GM23338 (cell line): ENCODE measurements at regions not wholly inside any gene's neighbourhood (a gene's known extent, or its start where the extent isn't known, plus 50 kb on each side); places are given as distances from the start of the nearest gene placed in this dataset.
A peak's percentile ranks its signal among the peaks of the same experiment; 100 is the strongest.

Source experiments
- ATAC-seq: fragments of 200-7000 bp; cut with Tn5 transposase; 3 replicates; pipeline ENCODE4 v1.9.1; 2020
- DNase-seq: peaks from one replicate; pipeline ENCODE4 v3.0.0-alpha.2; 2015; ENCODE audit warnings: low spot score
- H2AFZ ChIP-seq: fragments of 200-600 bp; sonication (generic); 2 replicates; pipeline ENCODE4 v1.8.0; 2016; ENCODE audit warnings: antibody characterized with exemption, mild to moderate bottlenecking, moderate library complexity
- H3F3A ChIP-seq: fragments of 200-600 bp; sonication (generic); replicated peaks from 2 replicates; pipeline ENCODE4 v1.8.0; 2017; ENCODE audit warnings: antibody characterized with exemption, mixed run types, low read depth
- H3K27ac ChIP-seq: fragments of 200-600 bp; sonication (generic); 2 replicates; pipeline ENCODE4 v1.6.1; 2016; ENCODE audit warnings: low read depth
- H3K27me3 ChIP-seq: fragments of 200-600 bp; sonication (generic); 2 replicates; pipeline ENCODE4 v1.8.0; 2016; ENCODE audit warnings: mild to moderate bottlenecking, mixed run types, moderate library complexity; ENCODE audit not compliant: insufficient read depth
- H3K36me3 ChIP-seq: fragments of 200-600 bp; sonication (generic); 2 replicates; pipeline ENCODE4 v1.8.0; 2016; ENCODE audit warnings: mild to moderate bottlenecking; ENCODE audit not compliant: insufficient read depth
- H3K4me1 ChIP-seq: fragments of 200-600 bp; sonication (generic); 2 replicates; pipeline ENCODE4 v1.8.0; 2016; ENCODE audit warnings: mild to moderate bottlenecking, moderate library complexity; ENCODE audit not compliant: insufficient read depth
- H3K4me2 ChIP-seq: fragments of 200-600 bp; sonication (generic); 2 replicates; pipeline ENCODE4 v1.7.1; 2017; ENCODE audit warnings: mixed run types
- H3K4me3 ChIP-seq: fragments of 200-600 bp; sonication (generic); 2 replicates; pipeline ENCODE4 v1.6.1; 2016; ENCODE audit warnings: mixed run types
- H3K79me2 ChIP-seq: fragments of 200-600 bp; sonication (generic); replicated peaks from 2 replicates; pipeline ENCODE4 v1.8.0; 2017; ENCODE audit warnings: mild to moderate bottlenecking; ENCODE audit not compliant: insufficient read depth
- H3K9me2 ChIP-seq: fragments of 200-600 bp; sonication (generic); 2 replicates; pipeline ENCODE4 v1.8.0; 2017; ENCODE audit not compliant: insufficient read depth
- H4K20me1 ChIP-seq: fragments of 200-600 bp; sonication (generic); replicated peaks from 2 replicates; pipeline ENCODE4 v1.8.0; 2017; ENCODE audit warnings: mild to moderate bottlenecking; ENCODE audit not compliant: insufficient read depth
- H3K27ac Mint-ChIP-seq: 2 replicates; pipeline ENCODE4 v1.8.0; 2020; ENCODE audit warnings: inconsistent platforms, mild to moderate bottlenecking, moderate library complexity, mixed read lengths
- H3K27me3 Mint-ChIP-seq: 3 replicates; pipeline ENCODE4 v1.8.0; 2022; ENCODE audit warnings: low read depth, mild to moderate bottlenecking, moderate library complexity, mixed read lengths, inconsistent platforms; ENCODE audit not compliant: insufficient read depth, poor library complexity
- H3K36me3 Mint-ChIP-seq: 3 replicates; pipeline ENCODE4 v1.8.0; 2021; ENCODE audit warnings: low read depth, mild to moderate bottlenecking, inconsistent platforms, moderate library complexity, mixed read lengths
- H3K4me1 Mint-ChIP-seq: 3 replicates; pipeline ENCODE4 v1.8.0; 2020; ENCODE audit warnings: mild to moderate bottlenecking, inconsistent platforms, mixed read lengths
- H3K4me3 Mint-ChIP-seq: 3 replicates; pipeline ENCODE4 v1.8.0; 2021; ENCODE audit warnings: moderate library complexity, mild to moderate bottlenecking, inconsistent platforms, mixed read lengths
- H3K9me3 Mint-ChIP-seq: 3 replicates; pipeline ENCODE4 v1.8.0; 2020; ENCODE audit warnings: moderate library complexity, mild to moderate bottlenecking, inconsistent platforms, mixed read lengths
- CREB1 ChIP-seq: fragments of 250-450 bp; sonication (Bioruptor Pico); IDR thresholded peaks from 2 replicates; pipeline ENCODE4 v1.5.0; 2020; ENCODE audit warnings: low read depth, mild to moderate bottlenecking, moderate library complexity
- CTCF ChIP-seq, 2 experiments: fragments of 200-600 bp in 1 of 2; sonication (generic) in 1 of 2; conservative IDR thresholded peaks; 2 replicates each; pipeline versions ENCODE4 v1.5.1 to v1.6.1; 2016 to 2017; ENCODE audit warnings: antibody characterized with exemption in 2 of 2, low read depth in 2 of 2, mild to moderate bottlenecking in 2 of 2, moderate library complexity in 1 of 2
- EZH2 ChIP-seq: fragments of 200-600 bp; sonication (generic); IDR thresholded peaks from one replicate; pipeline ENCODE4 v1.8.0; 2017; ENCODE audit warnings: antibody characterized with exemption, mild to moderate bottlenecking, low read depth; ENCODE audit not compliant: unreplicated experiment
- EZH2phosphoT487 ChIP-seq: fragments of 200-600 bp; sonication (generic); IDR thresholded peaks from one replicate; pipeline ENCODE4 v1.8.1; 2018; ENCODE audit warnings: antibody characterized with exemption; ENCODE audit not compliant: unreplicated experiment
- JUNB ChIP-seq: IDR thresholded peaks from one replicate; pipeline ENCODE4 v1.6.1; 2016; ENCODE audit warnings: antibody characterized with exemption; ENCODE audit not compliant: unreplicated experiment
- NANOG ChIP-seq: IDR thresholded peaks from 2 replicates; pipeline ENCODE4 v1.6.1; 2016; ENCODE audit warnings: antibody characterized with exemption, borderline replicate concordance
- POLR2AphosphoS5 ChIP-seq: IDR thresholded peaks from 2 replicates; pipeline ENCODE4 v1.6.1; 2016; ENCODE audit warnings: antibody characterized with exemption, low read depth
- REST ChIP-seq: IDR thresholded peaks from one replicate; pipeline ENCODE4 v1.6.1; 2018; ENCODE audit warnings: antibody characterized with exemption; ENCODE audit not compliant: unreplicated experiment
- STAT1 ChIP-seq: IDR thresholded peaks from one replicate; pipeline ENCODE4 v1.6.1; 2016; ENCODE audit warnings: antibody characterized with exemption; ENCODE audit not compliant: unreplicated experiment
- ZNF114 ChIP-seq: fragments of 250-450 bp; sonication (Bioruptor Pico); IDR thresholded peaks from 2 replicates; pipeline ENCODE4 v1.5.0; 2020; ENCODE audit warnings: mild to moderate bottlenecking, moderate library complexity
- ZNF331 ChIP-seq: fragments of 250-450 bp; sonication (Bioruptor Pico); IDR thresholded peaks from 2 replicates; pipeline ENCODE4 v1.5.0; 2020; ENCODE audit warnings: low read depth, mild to moderate bottlenecking, moderate library complexity
- ZNF462 ChIP-seq: fragments of 250-450 bp; sonication (Bioruptor Pico); IDR thresholded peaks from 2 replicates; pipeline ENCODE4 v1.5.0; 2020; ENCODE audit warnings: mild to moderate bottlenecking, moderate library complexity
- TF ChIP-seq, protein P1 (sequence below): IDR thresholded peaks from 2 replicates; pipeline ENCODE4 v1.6.1; 2016; ENCODE audit warnings: antibody characterized with exemption

DNA sequence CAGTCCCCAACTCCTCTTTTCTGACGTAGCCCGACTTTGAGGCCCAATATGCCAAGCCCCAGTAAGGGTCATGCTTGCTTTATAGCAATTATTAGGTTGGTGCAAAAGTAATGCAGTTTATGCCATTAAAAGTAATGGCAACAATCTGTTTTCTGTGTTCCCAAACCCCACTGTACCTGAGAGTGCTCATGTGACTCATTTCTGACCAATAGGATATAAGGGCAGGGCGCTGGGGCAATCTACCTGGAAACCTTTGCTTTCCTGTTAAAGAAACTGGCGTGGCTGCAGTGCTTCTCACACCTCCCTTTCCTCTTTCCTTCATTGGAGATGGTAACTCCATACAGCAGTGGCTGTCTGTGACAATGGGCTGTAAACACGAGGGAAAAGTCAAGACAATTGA, 78.9 kb upstream of the MPPED2 start:
- H3K4me3 Mint-ChIP-seq = no peak overlapping the region
- Histone ChIP-seq H3F3A (no peaks in the 10 kb centered on the region), H3K4me1 (no peaks in the 10 kb centered on the region), H2AFZ (peak overlapping the region; percentile 83; the same call in 1 of the 2 replicates), H3K36me3 (no peaks in the 10 kb centered on the region), H3K4me2 (no peak overlapping the region), H3K27me3 (no peaks in the 10 kb centered on the region), H3K9me2 (no peaks in the 10 kb centered on the region; the same call in 1 of the 2 replicates), H4K20me1 (no peaks in the 10 kb centered on the region), H3K79me2 (no peaks in the 10 kb centered on the region), H3K4me3 (no peak overlapping the region), H3K27ac (no peak overlapping the region)
- H3K4me1 Mint-ChIP-seq = no peaks in the 10 kb centered on the region
- peaks cover 8% of the 10 kb centered on the region for H3K36me3 Mint-ChIP-seq
- DNase-seq = no peak
- H3K27me3 Mint-ChIP-seq = no peaks in the 10 kb centered on the region
- ATAC-seq = no peak
- no peak overlapping the region for H3K27ac Mint-ChIP-seq
- TF ChIP-seq CTCF (conservative IDR thresholded peaks at IDR 0.05; ENCODE audit: low read depth in 2 of 2) = no peak
- no peak for TF ChIP-seq ZNF114 (CRISPR knock-in tag)
- no peak for TF ChIP-seq STAT1
- no peak for TF ChIP-seq ZNF462 (CRISPR knock-in tag)
- TF ChIP-seq EZH2 = no peak
- no peak for TF ChIP-seq EZH2phosphoT487
- TF ChIP-seq NANOG = no peak
- TF ChIP-seq ZNF331 (CRISPR knock-in tag) = no peak
- TF ChIP-seq POLR2AphosphoS5 = no peak
- no peak for TF ChIP-seq JUNB
- TF ChIP-seq, protein P1, sequence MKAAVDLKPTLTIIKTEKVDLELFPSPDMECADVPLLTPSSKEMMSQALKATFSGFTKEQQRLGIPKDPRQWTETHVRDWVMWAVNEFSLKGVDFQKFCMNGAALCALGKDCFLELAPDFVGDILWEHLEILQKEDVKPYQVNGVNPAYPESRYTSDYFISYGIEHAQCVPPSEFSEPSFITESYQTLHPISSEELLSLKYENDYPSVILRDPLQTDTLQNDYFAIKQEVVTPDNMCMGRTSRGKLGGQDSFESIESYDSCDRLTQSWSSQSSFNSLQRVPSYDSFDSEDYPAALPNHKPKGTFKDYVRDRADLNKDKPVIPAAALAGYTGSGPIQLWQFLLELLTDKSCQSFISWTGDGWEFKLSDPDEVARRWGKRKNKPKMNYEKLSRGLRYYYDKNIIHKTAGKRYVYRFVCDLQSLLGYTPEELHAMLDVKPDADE = no peak
- TF ChIP-seq REST = no peak
- TF ChIP-seq CREB1 (CRISPR knock-in tag) = no peak
- H3K9me3 Mint-ChIP-seq = peaks cover 9% of the 10 kb centered on the region
